ENCODE measurements at regions not wholly inside any gene's neighbourhood (a gene's known extent, or its start where the extent isn't known, plus 50 kb on each side); places are given as distances from the start of the nearest gene placed in this dataset.
"Not testable (repeated sequence)": the region's sequence is repeated elsewhere in the genome, so short reads cannot be mapped to it uniquely, and the experiment has no call there.

- H3K4me1 Mint-ChIP-seq (ENCODE audit: low read depth): no peaks in the 10 kb centered on the region
- no peaks in the 10 kb centered on the region for H3K9me3 Mint-ChIP-seq
- no peak overlapping the region for H3K4me3 Mint-ChIP-seq
- H3K27ac Mint-ChIP-seq: no peak overlapping the region
- no peaks in the 10 kb centered on the region for H3K36me3 Mint-ChIP-seq (ENCODE audit: low read depth)
- peaks cover 4% of the 10 kb centered on the region for H3K27me3 Mint-ChIP-seq
Measured at GRCh38 chr4:140223056-140223810, 69.2 kb upstream of the MAML3 start.

GRCh38 chr4:140222171-140222570 is 68.2 kb upstream of the MAML3 start:
- H3K4me1 Mint-ChIP-seq (ENCODE audit: low read depth): no peaks in the 10 kb centered on the region

GRCh38 chr4:140220058-140220457 is 66.1 kb upstream of the MAML3 start:
- no peaks in the 10 kb centered on the region for H3K9me3 Mint-ChIP-seq
- H3K4me3 Mint-ChIP-seq: no peak overlapping the region
- no peak overlapping the region for H3K27ac Mint-ChIP-seq
- H3K36me3 Mint-ChIP-seq (ENCODE audit: low read depth): no peaks in the 10 kb centered on the region
- H3K4me1 Mint-ChIP-seq (ENCODE audit: low read depth): no peaks in the 10 kb centered on the region
- peaks cover 4% of the 10 kb centered on the region for H3K27me3 Mint-ChIP-seq

More at GRCh38 chr4:140222171-140222570, 68.2 kb upstream of the MAML3 start:
- H3K4me3 Mint-ChIP-seq: no peak overlapping the region
- H3K36me3 Mint-ChIP-seq (ENCODE audit: low read depth): no peaks in the 10 kb centered on the region
- H3K27ac Mint-ChIP-seq: no peak overlapping the region
- H3K9me3 Mint-ChIP-seq: no peaks in the 10 kb centered on the region
- peaks cover 4% of the 10 kb centered on the region for H3K27me3 Mint-ChIP-seq

GRCh38 chr4:140219567-140219966 is 65.6 kb upstream of the MAML3 start:
- Mint-ChIP-seq H3K9me3 (no peaks in the 10 kb centered on the region), H3K36me3 (ENCODE audit: low read depth) (no peaks in the 10 kb centered on the region), H3K4me1 (ENCODE audit: low read depth) (no peaks in the 10 kb centered on the region), H3K27ac (no peak overlapping the region), H3K27me3 (peaks cover 7% of the 10 kb centered on the region), H3K4me3 (no peak overlapping the region)

- not testable (repeated sequence) for H3K27me3 Mint-ChIP-seq; H3K4me3 Mint-ChIP-seq; H3K9me3 Mint-ChIP-seq; H3K36me3 Mint-ChIP-seq (ENCODE audit: low read depth); H3K27ac Mint-ChIP-seq; H3K4me1 Mint-ChIP-seq (ENCODE audit: low read depth)
Measured at GRCh38 chr4:140219070-140219469, 65.1 kb upstream of the MAML3 start.

- Mint-ChIP-seq H3K27ac (no peak overlapping the region), H3K27me3 (peaks cover 3% of the 10 kb centered on the region), H3K36me3 (ENCODE audit: low read depth) (no peaks in the 10 kb centered on the region), H3K4me1 (ENCODE audit: low read depth) (peaks cover 4% of the 10 kb centered on the region), H3K4me3 (no peak overlapping the region), H3K9me3 (no peaks in the 10 kb centered on the region)
Measured at GRCh38 chr4:140213749-140214148, 59.8 kb upstream of the MAML3 start.

GRCh38 chr4:140213116-140213515 is 59.1 kb upstream of the MAML3 start:
- H3K27me3 Mint-ChIP-seq: peaks cover 6% of the 10 kb centered on the region
- no peak overlapping the region for H3K27ac Mint-ChIP-seq
- H3K4me1 Mint-ChIP-seq (ENCODE audit: low read depth): peaks cover 4% of the 10 kb centered on the region
- H3K9me3 Mint-ChIP-seq: no peaks in the 10 kb centered on the region
- no peaks in the 10 kb centered on the region for H3K36me3 Mint-ChIP-seq (ENCODE audit: low read depth)
- H3K4me3 Mint-ChIP-seq: no peak overlapping the region

GRCh38 chr4:140212646-140213045 is 58.7 kb upstream of the MAML3 start:
- Mint-ChIP-seq H3K27me3 (peaks cover 8% of the 10 kb centered on the region), H3K36me3 (ENCODE audit: low read depth) (no peaks in the 10 kb centered on the region), H3K9me3 (no peaks in the 10 kb centered on the region), H3K4me1 (ENCODE audit: low read depth) (peaks cover 4% of the 10 kb centered on the region), H3K4me3 (no peak overlapping the region), H3K27ac (no peak overlapping the region)

- Mint-ChIP-seq H3K4me3 (no peak overlapping the region), H3K4me1 (ENCODE audit: low read depth) (peaks cover 4% of the 10 kb centered on the region), H3K9me3 (no peaks in the 10 kb centered on the region), H3K36me3 (ENCODE audit: low read depth) (no peaks in the 10 kb centered on the region), H3K27me3 (peaks cover 12% of the 10 kb centered on the region), H3K27ac (no peak overlapping the region)
Measured at GRCh38 chr4:140212194-140212593, 58.2 kb upstream of the MAML3 start.

- no peaks in the 10 kb centered on the region for H3K9me3 Mint-ChIP-seq
- peaks cover 4% of the 10 kb centered on the region for H3K4me1 Mint-ChIP-seq (ENCODE audit: low read depth)
Measured at GRCh38 chr4:140211693-140212092, 57.7 kb upstream of the MAML3 start.

GRCh38 chr4:140211161-140211560 is 57.2 kb upstream of the MAML3 start:
- Mint-ChIP-seq H3K9me3 (no peaks in the 10 kb centered on the region), H3K27me3 (peaks cover 12% of the 10 kb centered on the region), H3K36me3 (ENCODE audit: low read depth) (no peaks in the 10 kb centered on the region), H3K27ac (no peak overlapping the region), H3K4me1 (ENCODE audit: low read depth) (peaks cover 4% of the 10 kb centered on the region), H3K4me3 (no peak overlapping the region)

More at GRCh38 chr4:140211693-140212092, 57.7 kb upstream of the MAML3 start:
- H3K4me3 Mint-ChIP-seq: no peak overlapping the region
- no peaks in the 10 kb centered on the region for H3K36me3 Mint-ChIP-seq (ENCODE audit: low read depth)
- H3K27me3 Mint-ChIP-seq: peaks cover 12% of the 10 kb centered on the region
- no peak overlapping the region for H3K27ac Mint-ChIP-seq

GRCh38 chr4:140208921-140209320 is 54.9 kb upstream of the MAML3 start:
- Mint-ChIP-seq H3K36me3 (ENCODE audit: low read depth) (no peaks in the 10 kb centered on the region), H3K4me3 (no peak overlapping the region), H3K4me1 (ENCODE audit: low read depth) (peaks cover 4% of the 10 kb centered on the region), H3K27ac (no peak overlapping the region), H3K9me3 (no peaks in the 10 kb centered on the region), H3K27me3 (peaks cover 16% of the 10 kb centered on the region)

All from stimulated activated naive CD8-positive, alpha-beta T cell treated with anti-CD3 and anti-CD28 coated beads, Interleukin-15, Interleukin-2, amounts not matched to agents 100 ng/mL and 50 ng/mL, for 24 hours (primary cell).